ENCODE measurements at regions not wholly inside any gene's neighbourhood (a gene's known extent, or its start where the extent isn't known, plus 50 kb on each side); places are given as distances from the start of the nearest gene placed in this dataset.

DNA sequence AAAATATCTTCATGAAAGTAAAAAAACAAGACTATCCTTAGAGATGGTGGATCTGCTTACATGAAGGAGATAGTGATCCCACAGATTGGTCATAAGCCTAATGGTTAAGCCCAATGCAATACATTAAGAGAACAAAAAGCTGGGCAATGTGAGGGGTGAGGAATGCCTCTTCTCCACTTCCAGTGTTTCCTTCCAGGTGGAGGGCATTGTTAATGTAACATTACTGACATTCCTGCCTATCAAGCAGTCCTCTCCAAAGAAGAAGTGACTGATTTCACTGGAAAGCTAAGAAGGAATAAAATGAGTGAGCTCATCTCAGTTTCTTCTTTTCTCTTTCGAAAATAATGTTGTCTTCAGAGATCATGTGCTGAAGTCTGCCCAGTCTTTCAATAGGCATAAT lies 207.8 kb downstream of the RAB38 start:
- no peak for DNase-seq (ENCODE audit: low read depth)
- Histone ChIP-seq H2AFZ (ENCODE audit: low read depth, low read length) (no peak overlapping the region), H3K27me3 (ENCODE audit: insufficient read depth, low read length) (no peaks in the 10 kb centered on the region), H3K9me3 (ENCODE audit: insufficient read depth, low read depth, low read length) (no peaks in the 10 kb centered on the region), H4K20me1 (ENCODE audit: insufficient read depth, low read length) (no peaks in the 10 kb centered on the region), H3K4me3 (ENCODE audit: insufficient read depth, low read depth, low read length) (no peak overlapping the region), H3K9ac (ENCODE audit: low read length) (no peak overlapping the region), H3K36me3 (ENCODE audit: insufficient read depth, low read length) (no peaks in the 10 kb centered on the region), H3K27ac (ENCODE audit: low read depth, low read length) (no peak overlapping the region), H3K4me1 (ENCODE audit: insufficient read depth, low read length) (no peaks in the 10 kb centered on the region), H3K79me2 (ENCODE audit: insufficient read depth, low read length) (no peaks in the 10 kb centered on the region), H3K4me2 (ENCODE audit: low read length) (no peak overlapping the region)
- H3K27ac Mint-ChIP-seq (ENCODE audit: unreplicated experiment) = no peak overlapping the region
- no peak for TF ChIP-seq EZH2 (IDR thresholded peaks at IDR 0.05; ENCODE audit: insufficient read depth, low read length)
- TF ChIP-seq, protein P1, sequence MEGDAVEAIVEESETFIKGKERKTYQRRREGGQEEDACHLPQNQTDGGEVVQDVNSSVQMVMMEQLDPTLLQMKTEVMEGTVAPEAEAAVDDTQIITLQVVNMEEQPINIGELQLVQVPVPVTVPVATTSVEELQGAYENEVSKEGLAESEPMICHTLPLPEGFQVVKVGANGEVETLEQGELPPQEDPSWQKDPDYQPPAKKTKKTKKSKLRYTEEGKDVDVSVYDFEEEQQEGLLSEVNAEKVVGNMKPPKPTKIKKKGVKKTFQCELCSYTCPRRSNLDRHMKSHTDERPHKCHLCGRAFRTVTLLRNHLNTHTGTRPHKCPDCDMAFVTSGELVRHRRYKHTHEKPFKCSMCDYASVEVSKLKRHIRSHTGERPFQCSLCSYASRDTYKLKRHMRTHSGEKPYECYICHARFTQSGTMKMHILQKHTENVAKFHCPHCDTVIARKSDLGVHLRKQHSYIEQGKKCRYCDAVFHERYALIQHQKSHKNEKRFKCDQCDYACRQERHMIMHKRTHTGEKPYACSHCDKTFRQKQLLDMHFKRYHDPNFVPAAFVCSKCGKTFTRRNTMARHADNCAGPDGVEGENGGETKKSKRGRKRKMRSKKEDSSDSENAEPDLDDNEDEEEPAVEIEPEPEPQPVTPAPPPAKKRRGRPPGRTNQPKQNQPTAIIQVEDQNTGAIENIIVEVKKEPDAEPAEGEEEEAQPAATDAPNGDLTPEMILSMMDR (IDR thresholded peaks at IDR 0.05; ENCODE audit: insufficient read depth, low read depth, low read length) = no peak
- no peaks in the 10 kb centered on the region for H3K27me3 Mint-ChIP-seq (ENCODE audit: low read depth, unreplicated experiment)
- no peaks in the 10 kb centered on the region for H3K9me3 Mint-ChIP-seq (ENCODE audit: unreplicated experiment)
- no peak for FAIRE-seq
- no peaks in the 10 kb centered on the region for H3K4me1 Mint-ChIP-seq (ENCODE audit: low read depth, unreplicated experiment)
- H3K4me3 Mint-ChIP-seq (ENCODE audit: unreplicated experiment) = no peak overlapping the region
- H3K36me3 Mint-ChIP-seq (ENCODE audit: low read depth, unreplicated experiment) = no peaks in the 10 kb centered on the region

DNA sequence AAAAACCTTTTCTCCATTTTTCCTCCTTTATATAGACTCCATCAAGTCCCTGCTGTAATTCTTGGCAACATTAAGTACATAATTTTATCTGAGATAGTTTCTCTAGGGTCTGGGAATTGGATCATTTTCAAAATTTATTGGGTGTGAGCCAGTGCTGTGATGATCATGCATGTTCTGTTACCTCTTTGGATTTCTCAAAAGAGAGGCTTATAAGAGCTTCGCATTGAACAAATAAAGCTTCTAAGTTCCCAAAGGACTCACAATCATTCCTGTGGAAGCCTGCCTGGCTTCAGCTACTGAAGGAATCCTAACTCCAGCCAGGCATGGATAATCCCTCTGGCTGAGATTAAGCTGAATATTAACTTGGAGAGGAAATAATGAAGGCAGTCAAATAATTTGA lies 208.5 kb downstream of the RAB38 start:
- no peaks in the 10 kb centered on the region for H3K36me3 ChIP-seq (ENCODE audit: insufficient read depth, low read length)
- H3K27me3 ChIP-seq (ENCODE audit: insufficient read depth, low read length) = no peaks in the 10 kb centered on the region
- no peak for TF ChIP-seq EZH2 (IDR thresholded peaks at IDR 0.05; ENCODE audit: insufficient read depth, low read length)
- TF ChIP-seq, protein P1 (IDR thresholded peaks at IDR 0.05; ENCODE audit: insufficient read depth, low read depth, low read length) = no peak
- no peak overlapping the region for H2AFZ ChIP-seq (ENCODE audit: low read depth, low read length)
- Mint-ChIP-seq H3K27me3 (ENCODE audit: low read depth, unreplicated experiment) (no peaks in the 10 kb centered on the region), H3K4me3 (ENCODE audit: unreplicated experiment) (no peak overlapping the region), H3K9me3 (ENCODE audit: unreplicated experiment) (no peaks in the 10 kb centered on the region), H3K27ac (ENCODE audit: unreplicated experiment) (no peak overlapping the region), H3K4me1 (ENCODE audit: low read depth, unreplicated experiment) (no peaks in the 10 kb centered on the region), H3K36me3 (ENCODE audit: low read depth, unreplicated experiment) (no peaks in the 10 kb centered on the region)
- H4K20me1 ChIP-seq (ENCODE audit: insufficient read depth, low read length) = no peaks in the 10 kb centered on the region
- no peak overlapping the region for H3K4me2 ChIP-seq (ENCODE audit: low read length)
- H3K4me1 ChIP-seq (ENCODE audit: insufficient read depth, low read length) = no peaks in the 10 kb centered on the region
- no peak overlapping the region for H3K9ac ChIP-seq (ENCODE audit: low read length)
- DNase-seq (ENCODE audit: low read depth) = no peak
- FAIRE-seq = no peak
- no peaks in the 10 kb centered on the region for H3K9me3 ChIP-seq (ENCODE audit: insufficient read depth, low read depth, low read length)
- no peaks in the 10 kb centered on the region for H3K79me2 ChIP-seq (ENCODE audit: insufficient read depth, low read length)
- no peak overlapping the region for H3K27ac ChIP-seq (ENCODE audit: low read depth, low read length)
- no peak overlapping the region for H3K4me3 ChIP-seq (ENCODE audit: insufficient read depth, low read depth, low read length)

DNA sequence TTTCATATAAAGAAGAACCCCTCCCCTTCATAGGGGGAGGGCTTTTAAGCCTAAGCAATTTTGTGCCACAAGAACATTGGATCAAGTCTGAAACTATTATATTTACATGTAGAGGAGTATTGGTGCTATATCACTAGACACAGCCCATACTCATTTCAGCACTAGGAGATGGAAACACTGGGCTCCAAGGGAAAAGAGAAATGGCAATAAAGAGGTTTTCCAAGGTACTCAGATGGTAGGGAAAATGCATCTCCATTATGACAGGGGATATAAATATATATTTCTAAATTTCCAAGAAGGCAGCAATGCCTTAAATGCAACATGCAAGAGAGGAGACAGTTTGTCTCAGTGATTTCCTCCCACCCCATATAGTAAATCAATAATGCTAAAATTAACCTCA lies 209.0 kb downstream of the RAB38 start:
- Mint-ChIP-seq H3K27me3 (ENCODE audit: low read depth, unreplicated experiment) (no peaks in the 10 kb centered on the region), H3K4me1 (ENCODE audit: low read depth, unreplicated experiment) (no peaks in the 10 kb centered on the region), H3K4me3 (ENCODE audit: unreplicated experiment) (no peak overlapping the region), H3K27ac (ENCODE audit: unreplicated experiment) (no peak overlapping the region), H3K36me3 (ENCODE audit: low read depth, unreplicated experiment) (no peaks in the 10 kb centered on the region), H3K9me3 (ENCODE audit: unreplicated experiment) (no peaks in the 10 kb centered on the region)
- Histone ChIP-seq H4K20me1 (ENCODE audit: insufficient read depth, low read length) (no peaks in the 10 kb centered on the region), H3K27me3 (ENCODE audit: insufficient read depth, low read length) (no peaks in the 10 kb centered on the region), H3K9me3 (ENCODE audit: insufficient read depth, low read depth, low read length) (no peaks in the 10 kb centered on the region), H3K79me2 (ENCODE audit: insufficient read depth, low read length) (no peaks in the 10 kb centered on the region), H2AFZ (ENCODE audit: low read depth, low read length) (no peak overlapping the region), H3K4me2 (ENCODE audit: low read length) (no peak overlapping the region), H3K4me1 (ENCODE audit: insufficient read depth, low read length) (no peaks in the 10 kb centered on the region), H3K4me3 (ENCODE audit: insufficient read depth, low read depth, low read length) (no peak overlapping the region), H3K36me3 (ENCODE audit: insufficient read depth, low read length) (no peaks in the 10 kb centered on the region), H3K27ac (ENCODE audit: low read depth, low read length) (no peak overlapping the region), H3K9ac (ENCODE audit: low read length) (no peak overlapping the region)
- TF ChIP-seq EZH2 (IDR thresholded peaks at IDR 0.05; ENCODE audit: insufficient read depth, low read length) = no peak
- TF ChIP-seq, protein P1 (IDR thresholded peaks at IDR 0.05; ENCODE audit: insufficient read depth, low read depth, low read length) = no peak
- DNase-seq (ENCODE audit: low read depth) (no peak), FAIRE-seq (no peak)
